ENCODE measurements at regions not wholly inside any gene's neighbourhood (a gene's known extent, or its start where the extent isn't known, plus 50 kb on each side); places are given as distances from the start of the nearest gene placed in this dataset.

DNA sequence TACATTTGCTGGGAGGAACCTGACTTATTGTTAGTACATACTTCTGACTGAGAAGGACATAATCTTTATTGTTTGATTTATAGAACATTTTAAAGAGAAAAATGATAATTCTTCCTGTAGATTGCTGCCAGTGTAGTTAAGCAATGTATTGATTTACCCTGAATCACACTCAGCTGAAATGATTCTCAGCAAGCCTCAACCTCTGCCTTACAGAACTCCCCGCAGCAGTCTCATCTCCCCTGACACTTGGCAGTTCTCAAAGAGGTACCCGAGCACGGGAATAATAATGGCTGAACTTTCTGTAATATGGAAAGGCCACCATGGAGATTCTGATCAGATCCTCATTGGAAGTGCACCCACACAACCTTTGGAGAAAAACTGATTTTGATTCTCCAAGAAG lies 74.9 kb upstream of the RFX3 start:
- SMC1A ChIA-PET (ENCODE audit: uncharacterized antibody, unreplicated experiment), result no interaction called here
- in situ Hi-C loops (cut with MboI), result no loop called here
- Histone ChIP-seq H3K4me2 (ENCODE audit: control insufficient read depth, insufficient read depth) (no peak overlapping the region), H3K27ac (ENCODE audit: control insufficient read depth, insufficient read depth) (no peak overlapping the region), H3K9me3 (replicated peaks; ENCODE audit: control insufficient read depth, insufficient read depth, low read length) (no peaks in the 10 kb centered on the region), H3K79me2 (ENCODE audit: control insufficient read depth, insufficient read depth, low read length) (no peaks in the 10 kb centered on the region), H3K4me1 (ENCODE audit: control insufficient read depth, insufficient read depth, low read length) (no peaks in the 10 kb centered on the region), H3K27me3 (replicated peaks in 1 of 2; ENCODE audit: control insufficient read depth in 2 of 2, insufficient read depth in 2 of 2, low read length in 1 of 2) (no peaks in the 10 kb centered on the region), H2AFZ (ENCODE audit: control insufficient read depth, low read depth, low read length) (no peak overlapping the region), H4K20me1 (ENCODE audit: control insufficient read depth, insufficient read depth) (no peaks in the 10 kb centered on the region), H3K9ac (ENCODE audit: control insufficient read depth, insufficient read depth, low read length) (no peak overlapping the region), H3K4me3 (no peak overlapping the region), H3K36me3 (ENCODE audit: control insufficient read depth in 2 of 2, insufficient read depth in 2 of 2, low read length in 1 of 2) (no peaks in the 10 kb centered on the region)
- WGBS (ENCODE audit: insufficient coverage, insufficient replicate concordance, low lambda C conversion rate, missing lambda C conversion rate), result 94% methylated on average over 3 of the region's 3 CpGs
- RAD21 ChIA-PET (ENCODE audit: unreplicated experiment), result interaction anchor here (0.7 kb wide), 1 partner anchor 8 kb away, joined by 3 read pairs; no protein-coding TSS in a partner anchor
- DNase-seq (ENCODE audit: low read depth, low spot score) (no peak), ATAC-seq (no peak), FAIRE-seq (no peak)
- no TSS peak for BruUV-seq (replicated peaks)
- CTCF ChIA-PET, result no interaction called here
- TF ChIP-seq TBL1XR1 (IDR thresholded peaks at IDR 0.05; ENCODE audit: low read depth, low read length) (no peak), RB1 (IDR thresholded peaks at IDR 0.05; ENCODE audit: borderline replicate concordance) (no peak), MTA2 (IDR thresholded peaks at IDR 0.05; ENCODE audit: low read depth) (no peak), LARP7 (IDR thresholded peaks at IDR 0.05) (no peak), ZNF217 (IDR thresholded peaks at IDR 0.05) (no peak), PAX8 (IDR thresholded peaks at IDR 0.05) (no peak), YBX1 (IDR thresholded peaks at IDR 0.05) (no peak), NFYB (IDR thresholded peaks at IDR 0.05; ENCODE audit: insufficient read depth, low read depth, low read length) (no peak)
- POLR2A ChIA-PET, result no interaction called here
- intact Hi-C loops (cut with micrococcal nuclease; ENCODE audit: unreplicated experiment), result no loop called here

DNA sequence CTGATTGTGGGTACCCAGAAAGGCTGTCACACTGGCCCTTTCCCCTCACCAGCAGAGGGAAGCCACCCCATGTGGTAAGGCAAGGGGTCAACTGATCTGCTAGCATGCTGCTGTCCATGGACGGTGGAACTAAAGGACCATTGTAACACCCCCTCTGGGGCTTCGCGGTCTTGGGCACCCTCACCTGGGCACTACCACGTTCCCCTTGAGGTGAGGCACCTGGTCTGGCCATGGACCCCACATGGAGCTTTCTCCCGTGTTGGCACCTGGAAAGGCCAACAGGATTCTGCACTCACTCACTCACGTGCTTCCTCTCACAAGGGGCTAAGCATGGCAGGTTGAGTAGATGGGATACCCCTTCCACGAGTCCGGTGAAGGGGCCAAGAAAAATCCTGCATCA lies 72.0 kb upstream of the RFX3 start:
- intact Hi-C loops (cut with micrococcal nuclease; ENCODE audit: unreplicated experiment), result no loop called here
- SMC1A ChIA-PET (ENCODE audit: uncharacterized antibody, unreplicated experiment), result interaction anchor here (0.7 kb wide), 1 partner anchor 34 kb away, joined by 4 read pairs; no protein-coding TSS in a partner anchor
- TF ChIP-seq, protein P1, sequence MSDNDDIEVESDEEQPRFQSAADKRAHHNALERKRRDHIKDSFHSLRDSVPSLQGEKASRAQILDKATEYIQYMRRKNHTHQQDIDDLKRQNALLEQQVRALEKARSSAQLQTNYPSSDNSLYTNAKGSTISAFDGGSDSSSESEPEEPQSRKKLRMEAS (IDR thresholded peaks at IDR 0.05; ENCODE audit: low read depth, low read length), result no peak
- TF ChIP-seq PAX5 (IDR thresholded peaks at IDR 0.05; ENCODE audit: borderline replicate concordance, low read depth, low read length) (no peak), ZNF24 (IDR thresholded peaks at IDR 0.05) (no peak), NR2F1 (conservative IDR thresholded peaks at IDR 0.05) (no peak), YY1 (IDR thresholded peaks at IDR 0.05; ENCODE audit: low read depth, low read length) (no peak), STAT1 (conservative IDR thresholded peaks at IDR 0.05) (no peak)
- TF ChIP-seq, protein P2, sequence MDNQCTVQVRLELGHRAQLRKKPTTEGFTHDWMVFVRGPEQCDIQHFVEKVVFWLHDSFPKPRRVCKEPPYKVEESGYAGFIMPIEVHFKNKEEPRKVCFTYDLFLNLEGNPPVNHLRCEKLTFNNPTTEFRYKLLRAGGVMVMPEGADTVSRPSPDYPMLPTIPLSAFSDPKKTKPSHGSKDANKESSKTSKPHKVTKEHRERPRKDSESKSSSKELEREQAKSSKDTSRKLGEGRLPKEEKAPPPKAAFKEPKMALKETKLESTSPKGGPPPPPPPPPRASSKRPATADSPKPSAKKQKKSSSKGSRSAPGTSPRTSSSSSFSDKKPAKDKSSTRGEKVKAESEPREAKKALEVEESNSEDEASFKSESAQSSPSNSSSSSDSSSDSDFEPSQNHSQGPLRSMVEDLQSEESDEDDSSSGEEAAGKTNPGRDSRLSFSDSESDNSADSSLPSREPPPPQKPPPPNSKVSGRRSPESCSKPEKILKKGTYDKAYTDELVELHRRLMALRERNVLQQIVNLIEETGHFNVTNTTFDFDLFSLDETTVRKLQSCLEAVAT (IDR thresholded peaks at IDR 0.05), result no peak
- TF ChIP-seq, protein P3, sequence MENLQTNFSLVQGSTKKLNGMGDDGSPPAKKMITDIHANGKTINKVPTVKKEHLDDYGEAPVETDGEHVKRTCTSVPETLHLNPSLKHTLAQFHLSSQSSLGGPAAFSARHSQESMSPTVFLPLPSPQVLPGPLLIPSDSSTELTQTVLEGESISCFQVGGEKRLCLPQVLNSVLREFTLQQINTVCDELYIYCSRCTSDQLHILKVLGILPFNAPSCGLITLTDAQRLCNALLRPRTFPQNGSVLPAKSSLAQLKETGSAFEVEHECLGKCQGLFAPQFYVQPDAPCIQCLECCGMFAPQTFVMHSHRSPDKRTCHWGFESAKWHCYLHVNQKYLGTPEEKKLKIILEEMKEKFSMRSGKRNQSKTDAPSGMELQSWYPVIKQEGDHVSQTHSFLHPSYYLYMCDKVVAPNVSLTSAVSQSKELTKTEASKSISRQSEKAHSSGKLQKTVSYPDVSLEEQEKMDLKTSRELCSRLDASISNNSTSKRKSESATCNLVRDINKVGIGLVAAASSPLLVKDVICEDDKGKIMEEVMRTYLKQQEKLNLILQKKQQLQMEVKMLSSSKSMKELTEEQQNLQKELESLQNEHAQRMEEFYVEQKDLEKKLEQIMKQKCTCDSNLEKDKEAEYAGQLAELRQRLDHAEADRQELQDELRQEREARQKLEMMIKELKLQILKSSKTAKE (IDR thresholded peaks at IDR 0.05; ENCODE audit: low read depth, poor library complexity, severe bottlenecking), result no peak
- TF ChIP-seq, protein P4, sequence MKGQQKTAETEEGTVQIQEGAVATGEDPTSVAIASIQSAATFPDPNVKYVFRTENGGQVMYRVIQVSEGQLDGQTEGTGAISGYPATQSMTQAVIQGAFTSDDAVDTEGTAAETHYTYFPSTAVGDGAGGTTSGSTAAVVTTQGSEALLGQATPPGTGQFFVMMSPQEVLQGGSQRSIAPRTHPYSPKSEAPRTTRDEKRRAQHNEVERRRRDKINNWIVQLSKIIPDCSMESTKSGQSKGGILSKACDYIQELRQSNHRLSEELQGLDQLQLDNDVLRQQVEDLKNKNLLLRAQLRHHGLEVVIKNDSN (IDR thresholded peaks at IDR 0.05; ENCODE audit: borderline replicate concordance, extremely low read length, insufficient read depth, low read depth, low read length), result no peak

More for the DNA sequence above, 72.0 kb upstream of the RFX3 start:
- no peaks in the 10 kb centered on the region for H3K36me3 ChIP-seq (ENCODE audit: control insufficient read depth in 2 of 2, insufficient read depth in 2 of 2, low read length in 1 of 2)
- CTCF ChIA-PET, result no interaction called here
- no peak overlapping the region for H3K9ac ChIP-seq (ENCODE audit: control insufficient read depth, insufficient read depth, low read length)
- H2AFZ ChIP-seq (ENCODE audit: control insufficient read depth, low read depth, low read length), result no peak overlapping the region
- no peaks in the 10 kb centered on the region for H3K9me3 ChIP-seq (replicated peaks; ENCODE audit: control insufficient read depth, insufficient read depth, low read length)
- no TSS peak for BruUV-seq (replicated peaks)
- in situ Hi-C loops (cut with MboI), result no loop called here
- no peaks in the 10 kb centered on the region for H3K27me3 ChIP-seq (replicated peaks in 1 of 2; ENCODE audit: control insufficient read depth in 2 of 2, insufficient read depth in 2 of 2, low read length in 1 of 2)
- no peaks in the 10 kb centered on the region for H4K20me1 ChIP-seq (ENCODE audit: control insufficient read depth, insufficient read depth)
- H3K4me1 ChIP-seq (ENCODE audit: control insufficient read depth, insufficient read depth, low read length), result no peaks in the 10 kb centered on the region
- no peak for DNase-seq (ENCODE audit: low read depth, low spot score)
- FAIRE-seq, result no peak
- 74% methylated on average over 8 of the region's 8 CpGs for WGBS (ENCODE audit: insufficient coverage, insufficient replicate concordance, low lambda C conversion rate, missing lambda C conversion rate)
- POLR2A ChIA-PET, result no interaction called here
- H3K4me3 ChIP-seq, result no peak overlapping the region
- RAD21 ChIA-PET (ENCODE audit: unreplicated experiment), result no interaction called here
- no peak overlapping the region for H3K27ac ChIP-seq (ENCODE audit: control insufficient read depth, insufficient read depth)
- H3K79me2 ChIP-seq (ENCODE audit: control insufficient read depth, insufficient read depth, low read length), result no peaks in the 10 kb centered on the region
- no peak for ATAC-seq
- no peak overlapping the region for H3K4me2 ChIP-seq (ENCODE audit: control insufficient read depth, insufficient read depth)
